OCI-LY7 (cell line): ENCODE measurements at regions not wholly inside any gene's neighbourhood (a gene's known extent, or its start where the extent isn't known, plus 50 kb on each side); places are given as distances from the start of the nearest gene placed in this dataset.

Experiments
- BruUV-seq: library from RNA; stranded (reverse); fragments of 400-500 nt; replicated peaks from 2 replicates; lab custom pipeline; 2021; lab: Mats Ljungman, UMichigan
- CTCF ChIA-PET: fragments of 300-600 bp; sonication (Branson Sonifier 250); formaldehyde crosslinking; loops from one replicate; lab custom pipeline; 2022; ENCODE audit warnings: antibody characterized with exemption; ENCODE audit not compliant: unreplicated experiment; lab: Charles Lee
- POLR2A ChIA-PET: fragments of 300-600 bp; sonication (Branson Sonifier 250); formaldehyde crosslinking; loops from one replicate; lab custom pipeline; 2022; ENCODE audit warnings: antibody characterized with exemption; lab: Charles Lee
- DNase-seq: peaks from one replicate; pipeline ENCODE4 v3.0.0-alpha.2; 2015; ENCODE audit warnings: low spot score
- H2AFZ ChIP-seq: fragments of 200-600 bp; sonication (generic), shearing (Covaris generic); 2 replicates; pipeline ENCODE4 v1.6.1; 2014; ENCODE audit warnings: mild to moderate bottlenecking, antibody characterized with exemption, low read length, moderate library complexity
- H3K27ac ChIP-seq: fragments of 200-600 bp; sonication (generic); 2 replicates; pipeline ENCODE4 v1.5.1; 2014; ENCODE audit warnings: mixed run types, low read depth, mild to moderate bottlenecking, moderate library complexity, low read length, inconsistent platforms; ENCODE audit not compliant: poor library complexity, severe bottlenecking
- H3K36me3 ChIP-seq: fragments of 200-600 bp; sonication (generic); 2 replicates; pipeline ENCODE4 v1.6.1; 2014; ENCODE audit warnings: mild to moderate bottlenecking, antibody characterized with exemption, low read length, moderate library complexity, mixed read lengths; ENCODE audit not compliant: insufficient read depth
- H3K4me1 ChIP-seq: fragments of 200-600 bp; sonication (generic); 2 replicates; pipeline ENCODE4 v1.5.1; 2014; ENCODE audit warnings: mild to moderate bottlenecking, low read length; ENCODE audit not compliant: insufficient read depth, poor library complexity, severe bottlenecking
- H3K4me2 ChIP-seq: fragments of 200-600 bp; sonication (generic); 2 replicates; pipeline ENCODE4 v1.6.1; 2014; ENCODE audit warnings: mild to moderate bottlenecking, low read length
- H3K4me3 ChIP-seq: fragments of 200-600 bp; sonication (generic); 2 replicates; pipeline ENCODE4 v1.5.1; 2014; ENCODE audit warnings: mild to moderate bottlenecking, low read depth, low read length; ENCODE audit not compliant: poor library complexity, severe bottlenecking
- H3K79me2 ChIP-seq: fragments of 200-600 bp; sonication (generic); 2 replicates; pipeline ENCODE4 v1.6.1; 2016; ENCODE audit warnings: low read depth, mild to moderate bottlenecking, low read length, moderate library complexity, mixed read lengths; ENCODE audit not compliant: insufficient read depth
- H3K9me2 ChIP-seq: fragments of 200-600 bp; sonication (generic); 2 replicates; pipeline ENCODE4 v1.6.1; 2016; ENCODE audit warnings: mild to moderate bottlenecking, low read length, mixed read lengths; ENCODE audit not compliant: insufficient read depth
- H3K9me3 ChIP-seq: fragments of 200-600 bp; sonication (generic); 2 replicates; pipeline ENCODE4 v1.6.1; 2014; ENCODE audit warnings: mild to moderate bottlenecking, mixed run types, low read length, mixed read lengths
- H4K20me1 ChIP-seq: fragments of 200-600 bp; sonication (generic); 2 replicates; pipeline ENCODE4 v1.6.1; 2014; ENCODE audit warnings: mild to moderate bottlenecking, antibody characterized with exemption, low read length, moderate library complexity, mixed read lengths; ENCODE audit not compliant: insufficient read depth
- CTCF ChIP-seq: fragments of 200-600 bp; sonication (generic); conservative IDR thresholded peaks from 2 replicates; pipeline ENCODE4 v1.5.1; 2014; ENCODE audit warnings: mild to moderate bottlenecking, antibody characterized with exemption, low read length, moderate library complexity, mixed read lengths
- EZH2phosphoT487 ChIP-seq: fragments of 200-600 bp; sonication (generic); IDR thresholded peaks from 2 replicates; pipeline ENCODE4 v1.6.1; 2018; ENCODE audit warnings: low read depth, borderline replicate concordance, mild to moderate bottlenecking, mixed run types, antibody characterized with exemption, low read length, moderate library complexity, mixed read lengths
- intact Hi-C: fragments of 100-400 bp; cut with micrococcal nuclease; formaldehyde crosslinking; loops from one replicate; pipeline ENCODE4 v1.10.0; 2022; ENCODE audit not compliant: unreplicated experiment

GRCh38 chr2:4096978-4097766 lies 393.8 kb downstream of the DCDC2C start:
- POLR2A ChIA-PET, result interaction anchor here (0.6 to 1.7 kb wide), 3 partner anchors 21 to 1784 kb away, joined by 3 to 5 read pairs (median 3); no protein-coding TSS in a partner anchor
- intact Hi-C loops, result no loop called here

DNA sequence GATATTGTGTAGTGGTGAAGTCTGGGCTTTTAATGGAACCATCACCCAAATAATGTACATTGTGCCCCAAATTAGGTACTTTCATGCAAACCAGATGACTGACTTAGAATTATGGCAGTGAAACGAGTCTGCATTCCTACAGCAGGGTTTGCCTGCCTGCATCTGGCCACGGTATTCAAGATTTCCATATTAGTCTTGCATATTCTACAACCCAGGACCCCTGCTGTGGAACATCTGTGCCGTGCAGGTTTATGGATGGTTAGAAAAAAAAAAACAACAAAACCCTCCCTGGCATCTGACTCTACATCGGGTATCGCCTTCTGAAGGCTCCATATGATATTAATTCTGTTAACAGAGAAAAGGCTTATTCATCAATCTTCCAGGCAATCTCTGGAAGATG lies 394.8 kb downstream of the DCDC2C start:
- POLR2A ChIA-PET, result interaction anchor here (1.7 kb wide), 1 partner anchor 20 kb away, joined by 3 read pairs; no protein-coding TSS in a partner anchor
- no peaks in the 10 kb centered on the region for H3K36me3 ChIP-seq
- CTCF ChIA-PET, result no interaction called here
- H3K9me2 ChIP-seq, result no peaks in the 10 kb centered on the region
- TF ChIP-seq EZH2phosphoT487 (no peak), CTCF (no peak)
- no peaks in the 10 kb centered on the region for H3K79me2 ChIP-seq
- no peak overlapping the region for H3K4me2 ChIP-seq
- DNase-seq, result no peak
- intact Hi-C loops, result no loop called here
- no peaks in the 10 kb centered on the region for H3K4me1 ChIP-seq
- no peaks in the 10 kb centered on the region for H3K9me3 ChIP-seq
- no peak overlapping the region for H3K4me3 ChIP-seq
- no peak overlapping the region for H3K27ac ChIP-seq
- no TSS peak for BruUV-seq
- H4K20me1 ChIP-seq, result no peaks in the 10 kb centered on the region
- H2AFZ ChIP-seq, result no peak overlapping the region

More at GRCh38 chr2:4096978-4097766, 393.8 kb downstream of the DCDC2C start:
- no peak overlapping the region for H3K27ac ChIP-seq
- H3K4me3 ChIP-seq, result no peak overlapping the region
- H2AFZ ChIP-seq, result no peak overlapping the region
- no TSS peak for BruUV-seq
- H3K4me1 ChIP-seq, result no peaks in the 10 kb centered on the region
- H3K79me2 ChIP-seq, result no peaks in the 10 kb centered on the region
- H4K20me1 ChIP-seq, result no peaks in the 10 kb centered on the region
- H3K9me2 ChIP-seq, result no peaks in the 10 kb centered on the region
- no peak for DNase-seq
- CTCF ChIA-PET, result no interaction called here
- H3K9me3 ChIP-seq, result no peaks in the 10 kb centered on the region
- TF ChIP-seq EZH2phosphoT487 (no peak), CTCF (no peak)
- no peak overlapping the region for H3K4me2 ChIP-seq
- no peaks in the 10 kb centered on the region for H3K36me3 ChIP-seq

DNA sequence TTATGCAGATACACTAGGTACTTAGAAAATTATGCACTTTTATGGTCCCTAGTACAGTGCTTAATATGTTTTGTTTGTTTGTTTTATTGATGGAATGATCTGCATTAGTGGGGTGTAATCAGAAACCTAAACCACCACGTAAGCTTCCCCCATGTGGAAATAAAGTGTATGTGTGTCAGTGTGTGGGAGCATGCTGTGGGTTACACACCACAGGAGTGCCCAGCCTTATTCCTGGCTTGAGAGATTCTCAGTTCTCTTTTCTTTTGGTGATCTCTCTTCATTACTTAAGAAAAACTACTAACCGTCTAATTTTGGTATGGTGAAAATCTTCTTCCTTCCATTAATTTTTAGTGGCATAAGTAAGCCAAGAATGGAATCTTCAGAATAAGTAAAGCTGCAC lies 398.6 kb downstream of the DCDC2C start:
- POLR2A ChIA-PET, result interaction anchor here (0.8 kb wide), 1 partner anchor 11 kb away, joined by 3 read pairs; no protein-coding TSS in a partner anchor
- H3K9me3 ChIP-seq, result no peaks in the 10 kb centered on the region
- no peaks in the 10 kb centered on the region for H3K36me3 ChIP-seq
- H2AFZ ChIP-seq, result no peak overlapping the region
- H4K20me1 ChIP-seq, result no peaks in the 10 kb centered on the region
- DNase-seq, result no peak
- H3K9me2 ChIP-seq, result no peaks in the 10 kb centered on the region
- no peak overlapping the region for H3K4me3 ChIP-seq
- no peak overlapping the region for H3K4me2 ChIP-seq
- no peak overlapping the region for H3K27ac ChIP-seq
- H3K4me1 ChIP-seq, result no peaks in the 10 kb centered on the region
- BruUV-seq, result no TSS peak
- no peaks in the 10 kb centered on the region for H3K79me2 ChIP-seq
- CTCF ChIA-PET, result no interaction called here
- TF ChIP-seq EZH2phosphoT487 (no peak), CTCF (no peak)
- intact Hi-C loops, result no loop called here
